SU-DHL-6 (cell line): ENCODE measurements at regions not wholly inside any gene's neighbourhood (a gene's known extent, or its start where the extent isn't known, plus 50 kb on each side); places are given as distances from the start of the nearest gene placed in this dataset.

Experiments used
- EZH2phosphoT487 ChIP-seq: fragments of 200-600 bp; sonication (generic), shearing (Covaris generic); conservative IDR thresholded peaks from 2 replicates; pipeline ENCODE4 v1.6.1; 2018; ENCODE audit warnings: mild to moderate bottlenecking, antibody characterized with exemption, low read length, moderate library complexity, mixed read lengths
- TF ChIP-seq, protein P1 (sequence below): fragments of 200-600 bp; sonication (generic); IDR thresholded peaks from one replicate; pipeline ENCODE4 v1.5.1; 2017; ENCODE audit warnings: antibody characterized with exemption, mild to moderate bottlenecking, low read length, moderate library complexity; ENCODE audit not compliant: insufficient read depth, poor library complexity, severe bottlenecking

DNA sequence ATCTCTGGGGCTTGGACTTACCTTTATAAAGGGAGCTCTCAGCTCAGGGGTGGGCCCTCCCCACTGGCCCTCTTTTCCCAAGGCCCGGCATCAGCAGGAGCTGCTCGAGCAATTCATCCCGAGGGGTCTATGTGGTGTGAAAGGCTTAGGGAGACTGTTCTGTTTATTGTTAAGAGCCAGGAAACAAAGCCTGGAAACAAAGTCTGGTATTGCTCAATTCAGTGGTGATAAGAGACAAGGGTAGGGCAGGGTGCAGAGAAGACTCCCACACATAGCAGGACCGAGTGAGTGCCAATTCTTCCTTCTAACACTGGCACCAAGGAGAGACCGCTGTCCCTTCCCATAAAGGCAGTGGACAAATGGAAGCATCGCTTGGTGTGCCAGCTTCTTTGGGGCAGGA is 750.7 kb downstream of the KCNJ18 start:
- TF ChIP-seq, protein P1, sequence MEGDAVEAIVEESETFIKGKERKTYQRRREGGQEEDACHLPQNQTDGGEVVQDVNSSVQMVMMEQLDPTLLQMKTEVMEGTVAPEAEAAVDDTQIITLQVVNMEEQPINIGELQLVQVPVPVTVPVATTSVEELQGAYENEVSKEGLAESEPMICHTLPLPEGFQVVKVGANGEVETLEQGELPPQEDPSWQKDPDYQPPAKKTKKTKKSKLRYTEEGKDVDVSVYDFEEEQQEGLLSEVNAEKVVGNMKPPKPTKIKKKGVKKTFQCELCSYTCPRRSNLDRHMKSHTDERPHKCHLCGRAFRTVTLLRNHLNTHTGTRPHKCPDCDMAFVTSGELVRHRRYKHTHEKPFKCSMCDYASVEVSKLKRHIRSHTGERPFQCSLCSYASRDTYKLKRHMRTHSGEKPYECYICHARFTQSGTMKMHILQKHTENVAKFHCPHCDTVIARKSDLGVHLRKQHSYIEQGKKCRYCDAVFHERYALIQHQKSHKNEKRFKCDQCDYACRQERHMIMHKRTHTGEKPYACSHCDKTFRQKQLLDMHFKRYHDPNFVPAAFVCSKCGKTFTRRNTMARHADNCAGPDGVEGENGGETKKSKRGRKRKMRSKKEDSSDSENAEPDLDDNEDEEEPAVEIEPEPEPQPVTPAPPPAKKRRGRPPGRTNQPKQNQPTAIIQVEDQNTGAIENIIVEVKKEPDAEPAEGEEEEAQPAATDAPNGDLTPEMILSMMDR: no peak
- TF ChIP-seq EZH2phosphoT487: no peak
